Mesendoderm (in vitro differentiated cells): ENCODE measurements at regions not wholly inside any gene's neighbourhood (a gene's known extent, or its start where the extent isn't known, plus 50 kb on each side); places are given as distances from the start of the nearest gene placed in this dataset.

ENCODE experiments used
- DNase-seq: peaks from one replicate; pipeline ENCODE4 v3.0.0; 2013
- H2AK5ac ChIP-seq: 2 replicates; pipeline ENCODE4 v1.6.1; 2013; ENCODE audit warnings: low read length, inconsistent platforms
- H2BK120ac ChIP-seq: 2 replicates; pipeline ENCODE4 v1.6.1; 2013; ENCODE audit warnings: low read depth, mild to moderate bottlenecking, low read length, moderate library complexity, mixed read lengths
- H2BK15ac ChIP-seq: replicated peaks from 2 replicates; pipeline ENCODE4 v1.6.1; 2013; ENCODE audit warnings: low read depth, mild to moderate bottlenecking, moderate library complexity
- H2BK5ac ChIP-seq: 2 replicates; pipeline ENCODE4 v1.6.1; 2013; ENCODE audit warnings: low read length, inconsistent platforms
- H3K18ac ChIP-seq: 2 replicates; pipeline ENCODE4 v1.6.1; 2013; ENCODE audit warnings: mild to moderate bottlenecking, low read length, mixed read lengths
- H3K23ac ChIP-seq: one replicate; pipeline ENCODE4 v1.6.1; 2013; ENCODE audit warnings: low read length
- H3K27ac ChIP-seq: 2 replicates; pipeline ENCODE4 v1.5.1; 2013; ENCODE audit warnings: low read depth, mild to moderate bottlenecking, inconsistent platforms, low read length, moderate library complexity
- H3K27me3 ChIP-seq: 2 replicates; pipeline ENCODE4 v1.6.1; 2013; ENCODE audit warnings: low read length, control low read depth, mild to moderate bottlenecking, inconsistent platforms; ENCODE audit not compliant: insufficient read depth, poor library complexity
- H3K36me3 ChIP-seq: 2 replicates; pipeline ENCODE4 v1.6.1; 2013; ENCODE audit warnings: low read length, inconsistent platforms; ENCODE audit not compliant: control insufficient read depth, insufficient read depth
- H3K4ac ChIP-seq: one replicate; pipeline ENCODE4 v1.6.1; 2013; ENCODE audit warnings: low read depth, mild to moderate bottlenecking, low read length, moderate library complexity
- H3K4me1 ChIP-seq: 2 replicates; pipeline ENCODE4 v1.6.1; 2013; ENCODE audit warnings: low read depth, low read length, inconsistent platforms; ENCODE audit not compliant: control insufficient read depth
- H3K4me2 ChIP-seq: 2 replicates; pipeline ENCODE4 v1.6.1; 2013; ENCODE audit warnings: low read length
- H3K4me3 ChIP-seq: 2 replicates; pipeline ENCODE4 v1.5.1; 2013; ENCODE audit warnings: mild to moderate bottlenecking, low read length
- H3K56ac ChIP-seq: one replicate; pipeline ENCODE4 v1.6.1; 2013; ENCODE audit warnings: low read length
- H3K79me1 ChIP-seq: 2 replicates; pipeline ENCODE4 v1.6.1; 2013; ENCODE audit warnings: low read length, inconsistent platforms
- H3K79me2 ChIP-seq: 2 replicates; pipeline ENCODE4 v1.6.1; 2013; ENCODE audit warnings: mild to moderate bottlenecking, low read length; ENCODE audit not compliant: control insufficient read depth, insufficient read depth
- H3K9ac ChIP-seq: 2 replicates; pipeline ENCODE4 v1.6.1; 2013; ENCODE audit warnings: low read length, inconsistent platforms
- H4K5ac ChIP-seq: one replicate; pipeline ENCODE4 v1.6.1; 2013; ENCODE audit warnings: low read length
- H4K8ac ChIP-seq: one replicate; pipeline ENCODE4 v1.6.1; 2013; ENCODE audit warnings: low read depth, mild to moderate bottlenecking, control low read depth, low read length, moderate library complexity
- WGBS: extraction: QIAGEN DNeasy Blood & Tissue Kit; methylation state at CpG from one replicate; pipeline ENCODE4 v1.1.7; 2013; ENCODE audit warnings: low lambda C conversion rate, missing lambda C conversion rate; ENCODE audit not compliant: insufficient coverage; ENCODE audit errors: extremely low coverage; 5-methylcytosine and 5-hydroxymethylcytosine counted together

GRCh38 chr5:54743997-54744788 is 226.6 kb downstream of the SNX18 start:
- Histone ChIP-seq H3K4ac (peak overlapping the region; percentile 81), H2AK5ac (no peak overlapping the region), H3K36me3 (no peaks in the 10 kb centered on the region), H3K79me2 (no peaks in the 10 kb centered on the region), H2BK5ac (peak overlapping the region; percentile 35), H3K23ac (no peak overlapping the region), H3K9ac (no peak overlapping the region), H4K8ac (no peak overlapping the region), H2BK15ac (no peak overlapping the region), H3K56ac (peak overlapping the region; percentile 75), H3K4me1 (no peaks in the 10 kb centered on the region), H4K5ac (no peak overlapping the region), H3K27ac (peak overlapping the region; percentile 42), H3K4me2 (no peak overlapping the region), H3K18ac (peak overlapping the region; percentile 72), H3K27me3 (no peaks in the 10 kb centered on the region), H2BK120ac (no peak overlapping the region), H3K4me3 (no peak overlapping the region), H3K79me1 (no peaks in the 10 kb centered on the region)
- peak; percentile 78 for DNase-seq
- no CpG with 5 or more reads among the region's 8 CpGs for WGBS

GRCh38 chr5:54743581-54743980 is 226.0 kb downstream of the SNX18 start:
- no peak overlapping the region for H2BK120ac ChIP-seq
- no peak overlapping the region for H4K8ac ChIP-seq
- DNase-seq = peak; percentile 72
- H3K27me3 ChIP-seq = no peaks in the 10 kb centered on the region
- H3K4me1 ChIP-seq = no peaks in the 10 kb centered on the region
- no peaks in the 10 kb centered on the region for H3K79me2 ChIP-seq
- H3K56ac ChIP-seq = no peak overlapping the region
- no peak overlapping the region for H2BK15ac ChIP-seq
- H3K27ac ChIP-seq = no peak overlapping the region
- H3K23ac ChIP-seq = no peak overlapping the region
- no CpG with 5 or more reads among the region's 5 CpGs for WGBS
- H2BK5ac ChIP-seq = no peak overlapping the region
- no peak overlapping the region for H4K5ac ChIP-seq
- H2AK5ac ChIP-seq = no peak overlapping the region
- peak overlapping the region; percentile 72 for H3K18ac ChIP-seq
- no peak overlapping the region for H3K9ac ChIP-seq
- no peaks in the 10 kb centered on the region for H3K79me1 ChIP-seq
- peak overlapping the region; percentile 81 for H3K4ac ChIP-seq
- no peak overlapping the region for H3K4me3 ChIP-seq
- no peak overlapping the region for H3K4me2 ChIP-seq
- no peaks in the 10 kb centered on the region for H3K36me3 ChIP-seq

- no CpG with 5 or more reads among the region's 7 CpGs for WGBS
- peaks cover 2% of the 10 kb centered on the region for H3K4me1 ChIP-seq
- no peak overlapping the region for H2BK120ac ChIP-seq
- H2BK5ac ChIP-seq = no peak overlapping the region
- no peak overlapping the region for H4K5ac ChIP-seq
- no peak overlapping the region for H4K8ac ChIP-seq
- no peak overlapping the region for H3K9ac ChIP-seq
- no peak overlapping the region for H3K27ac ChIP-seq
- H3K79me2 ChIP-seq = no peaks in the 10 kb centered on the region
- no peak overlapping the region for H3K4me2 ChIP-seq
- no peak overlapping the region for H3K18ac ChIP-seq
- H2BK15ac ChIP-seq = no peak overlapping the region
- H3K79me1 ChIP-seq = no peaks in the 10 kb centered on the region
- no peaks in the 10 kb centered on the region for H3K27me3 ChIP-seq
- no peak overlapping the region for H2AK5ac ChIP-seq
- DNase-seq = peak; percentile 90
- H3K4me3 ChIP-seq = no peak overlapping the region
- H3K36me3 ChIP-seq = no peaks in the 10 kb centered on the region
- no peak overlapping the region for H3K4ac ChIP-seq
- no peak overlapping the region for H3K56ac ChIP-seq
- H3K23ac ChIP-seq = no peak overlapping the region
Measured at GRCh38 chr5:54742417-54742891, 224.9 kb downstream of the SNX18 start.

GRCh38 chr5:54741711-54742110 is 224.2 kb downstream of the SNX18 start:
- Histone ChIP-seq H2AK5ac (no peak overlapping the region), H3K23ac (no peak overlapping the region), H3K4me1 (peaks cover 2% of the 10 kb centered on the region), H2BK15ac (no peak overlapping the region), H2BK5ac (no peak overlapping the region), H2BK120ac (no peak overlapping the region), H3K9ac (no peak overlapping the region), H3K27me3 (no peaks in the 10 kb centered on the region), H3K36me3 (no peaks in the 10 kb centered on the region), H3K56ac (no peak overlapping the region), H4K5ac (no peak overlapping the region), H3K79me1 (no peaks in the 10 kb centered on the region), H3K4ac (no peak overlapping the region), H3K4me2 (no peak overlapping the region), H3K4me3 (no peak overlapping the region), H3K27ac (no peak overlapping the region), H4K8ac (no peak overlapping the region), H3K18ac (no peak overlapping the region), H3K79me2 (no peaks in the 10 kb centered on the region)
- peak; percentile 22 for DNase-seq
- WGBS = no CpG with 5 or more reads among the region's 6 CpGs

GRCh38 chr5:54740141-54740540 is 222.6 kb downstream of the SNX18 start:
- H4K8ac ChIP-seq = no peak overlapping the region
- no peak overlapping the region for H3K56ac ChIP-seq
- no peaks in the 10 kb centered on the region for H3K79me2 ChIP-seq
- H3K4me3 ChIP-seq = no peak overlapping the region
- H2BK5ac ChIP-seq = no peak overlapping the region
- H2BK120ac ChIP-seq = no peak overlapping the region
- H3K4me2 ChIP-seq = no peak overlapping the region
- H3K4me1 ChIP-seq = peaks cover 2% of the 10 kb centered on the region
- H3K18ac ChIP-seq = no peak overlapping the region
- no peak overlapping the region for H3K27ac ChIP-seq
- no peak overlapping the region for H3K9ac ChIP-seq
- no peak overlapping the region for H3K23ac ChIP-seq
- WGBS = no CpG with 5 or more reads among the region's 5 CpGs
- no peaks in the 10 kb centered on the region for H3K36me3 ChIP-seq
- no peak for DNase-seq
- no peaks in the 10 kb centered on the region for H3K79me1 ChIP-seq
- H3K4ac ChIP-seq = no peak overlapping the region
- H2AK5ac ChIP-seq = no peak overlapping the region
- H4K5ac ChIP-seq = no peak overlapping the region
- H2BK15ac ChIP-seq = no peak overlapping the region
- no peaks in the 10 kb centered on the region for H3K27me3 ChIP-seq

DNA sequence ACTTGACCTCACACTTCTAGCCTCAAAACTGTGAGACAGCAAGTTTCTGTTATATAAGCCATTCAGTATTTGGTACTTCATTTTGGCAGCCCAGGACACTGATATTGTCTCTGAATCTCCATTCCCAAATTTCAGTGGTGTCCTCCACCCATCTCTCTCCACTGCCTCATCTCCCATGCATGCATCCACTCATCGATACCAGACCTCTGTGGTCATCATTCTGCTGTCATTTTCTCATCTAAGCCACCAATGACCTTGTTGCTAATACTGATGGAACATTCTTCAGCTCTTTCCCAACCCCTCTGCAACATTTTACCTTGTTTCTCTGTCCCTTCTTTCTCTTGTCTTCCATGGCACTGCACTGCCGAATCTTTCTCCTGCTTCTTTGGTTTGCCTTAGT is 221.8 kb downstream of the SNX18 start:
- Histone ChIP-seq H3K4me2 (no peak overlapping the region), H3K4me1 (peaks cover 2% of the 10 kb centered on the region), H2BK120ac (no peak overlapping the region), H3K27me3 (no peaks in the 10 kb centered on the region), H2BK5ac (no peak overlapping the region), H3K36me3 (no peaks in the 10 kb centered on the region), H3K4me3 (no peak overlapping the region), H3K23ac (no peak overlapping the region), H3K4ac (no peak overlapping the region), H4K8ac (no peak overlapping the region), H2BK15ac (no peak overlapping the region), H3K56ac (no peak overlapping the region), H3K79me1 (no peaks in the 10 kb centered on the region), H3K79me2 (no peaks in the 10 kb centered on the region), H4K5ac (no peak overlapping the region), H3K27ac (no peak overlapping the region), H2AK5ac (no peak overlapping the region), H3K18ac (no peak overlapping the region), H3K9ac (no peak overlapping the region)
- no CpG with 5 or more reads among the region's 2 CpGs for WGBS
- DNase-seq = no peak
